ENCODE measurements at regions not wholly inside any gene's neighbourhood (a gene's known extent, or its start where the extent isn't known, plus 50 kb on each side); places are given as distances from the start of the nearest gene placed in this dataset.

DNA sequence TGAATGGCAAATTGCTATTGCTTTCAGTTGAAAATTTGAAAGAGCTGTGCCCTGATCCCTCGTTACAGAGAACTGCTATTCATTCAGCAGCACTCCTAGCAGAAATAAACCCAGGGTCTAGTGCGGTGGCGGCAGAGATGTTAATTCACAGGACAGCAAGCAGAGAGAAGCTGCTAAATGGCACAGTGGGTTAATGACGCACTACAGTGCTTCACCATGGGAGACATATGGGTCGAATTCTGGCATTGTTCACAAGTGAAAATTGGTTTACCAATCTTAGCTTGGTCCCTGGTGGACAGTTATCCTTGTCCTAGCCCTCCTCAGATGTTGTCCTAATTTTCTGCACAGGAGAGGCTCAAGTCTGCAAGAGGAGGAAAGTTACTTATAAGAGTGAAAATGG lies 807.4 kb downstream of the TLE1 start:
- 0% methylated on average over 2 of the region's 5 CpGs for WGBS (ENCODE audit: insufficient coverage, low coverage, missing lambda C conversion rate)
- DNase-seq (ENCODE audit: extremely low read depth in 1 of 4, low spot score in 3 of 4) (no peak), FAIRE-seq (no peak), ATAC-seq (no peak)
- H3K4me3 ChIP-seq, result no peak overlapping the region
- H3K4me2 ChIP-seq (ENCODE audit: insufficient read depth, low read length), result no peak overlapping the region
- TF ChIP-seq, protein P1, sequence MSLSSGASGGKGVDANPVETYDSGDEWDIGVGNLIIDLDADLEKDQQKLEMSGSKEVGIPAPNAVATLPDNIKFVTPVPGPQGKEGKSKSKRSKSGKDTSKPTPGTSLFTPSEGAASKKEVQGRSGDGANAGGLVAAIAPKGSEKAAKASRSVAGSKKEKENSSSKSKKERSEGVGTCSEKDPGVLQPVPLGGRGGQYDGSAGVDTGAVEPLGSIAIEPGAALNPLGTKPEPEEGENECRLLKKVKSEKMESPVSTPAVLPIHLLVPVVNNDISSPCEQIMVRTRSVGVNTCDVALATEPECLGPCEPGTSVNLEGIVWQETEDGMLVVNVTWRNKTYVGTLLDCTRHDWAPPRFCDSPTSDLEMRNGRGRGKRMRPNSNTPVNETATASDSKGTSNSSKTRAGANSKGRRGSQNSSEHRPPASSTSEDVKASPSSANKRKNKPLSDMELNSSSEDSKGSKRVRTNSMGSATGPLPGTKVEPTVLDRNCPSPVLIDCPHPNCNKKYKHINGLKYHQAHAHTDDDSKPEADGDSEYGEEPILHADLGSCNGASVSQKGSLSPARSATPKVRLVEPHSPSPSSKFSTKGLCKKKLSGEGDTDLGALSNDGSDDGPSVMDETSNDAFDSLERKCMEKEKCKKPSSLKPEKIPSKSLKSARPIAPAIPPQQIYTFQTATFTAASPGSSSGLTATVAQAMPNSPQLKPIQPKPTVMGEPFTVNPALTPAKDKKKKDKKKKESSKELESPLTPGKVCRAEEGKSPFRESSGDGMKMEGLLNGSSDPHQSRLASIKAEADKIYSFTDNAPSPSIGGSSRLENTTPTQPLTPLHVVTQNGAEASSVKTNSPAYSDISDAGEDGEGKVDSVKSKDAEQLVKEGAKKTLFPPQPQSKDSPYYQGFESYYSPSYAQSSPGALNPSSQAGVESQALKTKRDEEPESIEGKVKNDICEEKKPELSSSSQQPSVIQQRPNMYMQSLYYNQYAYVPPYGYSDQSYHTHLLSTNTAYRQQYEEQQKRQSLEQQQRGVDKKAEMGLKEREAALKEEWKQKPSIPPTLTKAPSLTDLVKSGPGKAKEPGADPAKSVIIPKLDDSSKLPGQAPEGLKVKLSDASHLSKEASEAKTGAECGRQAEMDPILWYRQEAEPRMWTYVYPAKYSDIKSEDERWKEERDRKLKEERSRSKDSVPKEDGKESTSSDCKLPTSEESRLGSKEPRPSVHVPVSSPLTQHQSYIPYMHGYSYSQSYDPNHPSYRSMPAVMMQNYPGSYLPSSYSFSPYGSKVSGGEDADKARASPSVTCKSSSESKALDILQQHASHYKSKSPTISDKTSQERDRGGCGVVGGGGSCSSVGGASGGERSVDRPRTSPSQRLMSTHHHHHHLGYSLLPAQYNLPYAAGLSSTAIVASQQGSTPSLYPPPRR (CRISPR knock-in tag; IDR thresholded peaks at IDR 0.05; ENCODE audit: borderline replicate concordance), result no peak
- TF ChIP-seq PHTF2 (CRISPR knock-in tag; IDR thresholded peaks at IDR 0.05), result no peak
- TF ChIP-seq, protein P2, sequence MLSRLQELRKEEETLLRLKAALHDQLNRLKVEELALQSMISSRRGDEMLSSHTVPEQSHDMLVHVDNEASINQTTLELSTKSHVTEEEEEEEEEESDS (CRISPR knock-in tag; IDR thresholded peaks at IDR 0.05), result no peak
- in situ Hi-C loops (cut with MboI), result no loop called here
- BruUV-seq (replicated peaks), result no TSS peak
- no peaks in the 10 kb centered on the region for H3K9me1 ChIP-seq (ENCODE audit: control insufficient read depth, insufficient read depth, low read length)
- H3K36me3 ChIP-seq (ENCODE audit: control insufficient read depth, insufficient read depth, low read length), result no peaks in the 10 kb centered on the region
- H3K79me2 ChIP-seq (ENCODE audit: control insufficient read depth, insufficient read depth, low read length), result no peaks in the 10 kb centered on the region
- H3K27me3 ChIP-seq (ENCODE audit: control insufficient read depth in 2 of 2, insufficient read depth in 2 of 2, low read length in 2 of 2), result no peaks in the 10 kb centered on the region
- no peak overlapping the region for H3K27ac ChIP-seq (ENCODE audit: extremely low read depth, low read depth, low read length)
- no peaks in the 10 kb centered on the region for H3K4me1 ChIP-seq (replicated peaks in 1 of 2; ENCODE audit: control insufficient read depth in 2 of 2, insufficient read depth in 2 of 2, low read length in 2 of 2)
- H4K20me1 ChIP-seq (replicated peaks; ENCODE audit: control insufficient read depth, insufficient read depth, low read length), result no peaks in the 10 kb centered on the region
- H2AFZ ChIP-seq (ENCODE audit: low read depth, low read length), result no peak overlapping the region
- ChIA-PET POLR2A (no interaction called here), CTCF (ENCODE audit: low intra/inter-chr PET ratio) (no interaction called here)
- intact Hi-C loops (cut with micrococcal nuclease), result no loop called here
- H3K9me3 ChIP-seq (replicated peaks; ENCODE audit: control insufficient read depth, insufficient read depth, low read depth, low read length), result no peaks in the 10 kb centered on the region
- H3K9ac ChIP-seq (ENCODE audit: insufficient read depth in 1 of 2, low read depth in 2 of 2, low read length in 2 of 2), result no peak overlapping the region
